ENCODE measurements at regions not wholly inside any gene's neighbourhood (a gene's known extent, or its start where the extent isn't known, plus 50 kb on each side); places are given as distances from the start of the nearest gene placed in this dataset.

GRCh38 chr18:46370898-46371297 lies 266.7 kb downstream of the HAUS1 start:
- no peak overlapping the region for H3K9ac ChIP-seq (ENCODE audit: low read length)
- H3K27ac ChIP-seq (ENCODE audit: low read length in 2 of 2), result no peak overlapping the region
- H3K27me3 ChIP-seq (replicated peaks in 1 of 4; ENCODE audit: control extremely low read depth in 1 of 4, control insufficient read depth in 3 of 4, insufficient read depth in 4 of 4, low read length in 3 of 4), result no peaks in the 10 kb centered on the region
- WGBS (ENCODE audit: insufficient coverage), result 84% methylated on average over 5 of the region's 7 CpGs
- POLR2A ChIA-PET, result no interaction called here
- no peaks in the 10 kb centered on the region for H3K36me3 ChIP-seq (replicated peaks in 1 of 2; ENCODE audit: control extremely low read depth in 1 of 2, control insufficient read depth in 1 of 2, extremely low read depth in 1 of 2, insufficient read depth in 2 of 2, low read length in 1 of 2)
- Mint-ChIP-seq H3K4me3 (no peak overlapping the region), H3K27ac (no peak overlapping the region), H3K27me3 (peaks cover 4% of the 10 kb centered on the region), H3K9me3 (ENCODE audit: insufficient read depth) (peaks cover 5% of the 10 kb centered on the region), H3K4me1 (no peaks in the 10 kb centered on the region)
- H4K20me1 ChIP-seq (ENCODE audit: control insufficient read depth, insufficient read depth, low read length, poor library complexity, severe bottlenecking), result no peaks in the 10 kb centered on the region
- no peak overlapping the region for H2AFZ ChIP-seq (ENCODE audit: insufficient read depth, low read depth, low read length, poor library complexity, severe bottlenecking)
- no peaks in the 10 kb centered on the region for H3K79me2 ChIP-seq (ENCODE audit: control insufficient read depth, insufficient read depth, low read length)
- DNase-seq (no peak), ATAC-seq (ENCODE audit: low read depth) (no peak)
- no peak overlapping the region for H3K4me3 ChIP-seq (ENCODE audit: control extremely low read depth in 1 of 5, extremely low read depth in 1 of 5, insufficient read depth in 1 of 5, low read depth in 2 of 5, low read length in 4 of 5)
- H3K9me3 ChIP-seq (ENCODE audit: control extremely low read depth in 1 of 3, control insufficient read depth in 2 of 3, insufficient read depth in 1 of 3, low read length in 2 of 3), result no peaks in the 10 kb centered on the region
- CTCF ChIA-PET, result no interaction called here
- no peaks in the 10 kb centered on the region for H3K4me1 ChIP-seq (ENCODE audit: control insufficient read depth in 2 of 2, insufficient read depth in 2 of 2, low read length in 2 of 2)
- TF ChIP-seq CTCF (IDR thresholded peaks at IDR 0.05) (no peak), EZH2 (IDR thresholded peaks at IDR 0.05; ENCODE audit: borderline replicate concordance, insufficient read depth, low read depth, low read length, poor library complexity, severe bottlenecking) (no peak)
- intact Hi-C loops (cut with micrococcal nuclease), result no loop called here
- no peak overlapping the region for H3K4me2 ChIP-seq (replicated peaks; ENCODE audit: low read depth, low read length, poor library complexity, severe bottlenecking)

GRCh38 chr18:46372670-46373069 lies 268.5 kb downstream of the HAUS1 start:
- Histone ChIP-seq H3K4me3 (ENCODE audit: control extremely low read depth in 1 of 5, extremely low read depth in 1 of 5, insufficient read depth in 1 of 5, low read depth in 2 of 5, low read length in 4 of 5) (no peak overlapping the region), H3K9ac (ENCODE audit: low read length) (no peak overlapping the region), H3K36me3 (replicated peaks in 1 of 2; ENCODE audit: control extremely low read depth in 1 of 2, control insufficient read depth in 1 of 2, extremely low read depth in 1 of 2, insufficient read depth in 2 of 2, low read length in 1 of 2) (no peaks in the 10 kb centered on the region), H3K27me3 (replicated peaks in 1 of 4; ENCODE audit: control extremely low read depth in 1 of 4, control insufficient read depth in 3 of 4, insufficient read depth in 4 of 4, low read length in 3 of 4) (no peaks in the 10 kb centered on the region), H2AFZ (ENCODE audit: insufficient read depth, low read depth, low read length, poor library complexity, severe bottlenecking) (no peak overlapping the region), H3K4me2 (replicated peaks; ENCODE audit: low read depth, low read length, poor library complexity, severe bottlenecking) (no peak overlapping the region), H3K9me3 (ENCODE audit: control extremely low read depth in 1 of 3, control insufficient read depth in 2 of 3, insufficient read depth in 1 of 3, low read length in 2 of 3) (no peaks in the 10 kb centered on the region), H3K79me2 (ENCODE audit: control insufficient read depth, insufficient read depth, low read length) (no peaks in the 10 kb centered on the region), H3K4me1 (ENCODE audit: control insufficient read depth in 2 of 2, insufficient read depth in 2 of 2, low read length in 2 of 2) (no peaks in the 10 kb centered on the region), H3K27ac (ENCODE audit: low read length in 2 of 2) (no peak overlapping the region), H4K20me1 (ENCODE audit: control insufficient read depth, insufficient read depth, low read length, poor library complexity, severe bottlenecking) (no peaks in the 10 kb centered on the region)
- intact Hi-C loops (cut with micrococcal nuclease), result no loop called here
- Mint-ChIP-seq H3K27ac (no peak overlapping the region), H3K9me3 (ENCODE audit: insufficient read depth) (peaks cover 5% of the 10 kb centered on the region), H3K4me3 (no peak overlapping the region), H3K27me3 (peaks cover 9% of the 10 kb centered on the region), H3K4me1 (no peaks in the 10 kb centered on the region)
- POLR2A ChIA-PET, result no interaction called here
- 74% methylated on average over 3 of the region's 10 CpGs for WGBS (ENCODE audit: insufficient coverage)
- ATAC-seq (ENCODE audit: low read depth) (no peak), DNase-seq (no peak)
- TF ChIP-seq CTCF (IDR thresholded peaks at IDR 0.05), result no peak
- no peak for TF ChIP-seq EZH2 (IDR thresholded peaks at IDR 0.05; ENCODE audit: borderline replicate concordance, insufficient read depth, low read depth, low read length, poor library complexity, severe bottlenecking)
- CTCF ChIA-PET, result no interaction called here

All from B cell (primary cell).